ENCODE measurements at regions not wholly inside any gene's neighbourhood (a gene's known extent, or its start where the extent isn't known, plus 50 kb on each side); places are given as distances from the start of the nearest gene placed in this dataset.

DNA sequence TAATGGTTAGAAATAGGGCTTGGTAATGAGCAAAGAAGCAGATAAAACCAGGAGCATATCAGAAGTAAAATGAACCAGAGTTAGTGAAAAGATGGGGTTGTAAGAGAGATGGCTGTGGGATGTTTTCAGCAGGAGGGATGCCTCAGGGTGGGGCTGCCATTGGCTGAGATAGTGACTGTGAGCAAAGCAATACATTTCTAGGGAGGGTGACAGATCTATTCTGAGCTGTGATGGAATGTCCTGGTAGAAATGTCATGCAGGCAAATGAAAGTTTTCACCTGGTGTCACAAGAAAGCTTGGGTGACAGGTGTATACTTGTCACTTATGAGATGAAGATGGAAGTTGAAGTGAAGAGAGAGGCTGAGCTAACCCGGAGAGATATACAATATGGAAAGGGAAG is 435.9 kb downstream of the TNS3 start:
- TF ChIP-seq, protein P1, sequence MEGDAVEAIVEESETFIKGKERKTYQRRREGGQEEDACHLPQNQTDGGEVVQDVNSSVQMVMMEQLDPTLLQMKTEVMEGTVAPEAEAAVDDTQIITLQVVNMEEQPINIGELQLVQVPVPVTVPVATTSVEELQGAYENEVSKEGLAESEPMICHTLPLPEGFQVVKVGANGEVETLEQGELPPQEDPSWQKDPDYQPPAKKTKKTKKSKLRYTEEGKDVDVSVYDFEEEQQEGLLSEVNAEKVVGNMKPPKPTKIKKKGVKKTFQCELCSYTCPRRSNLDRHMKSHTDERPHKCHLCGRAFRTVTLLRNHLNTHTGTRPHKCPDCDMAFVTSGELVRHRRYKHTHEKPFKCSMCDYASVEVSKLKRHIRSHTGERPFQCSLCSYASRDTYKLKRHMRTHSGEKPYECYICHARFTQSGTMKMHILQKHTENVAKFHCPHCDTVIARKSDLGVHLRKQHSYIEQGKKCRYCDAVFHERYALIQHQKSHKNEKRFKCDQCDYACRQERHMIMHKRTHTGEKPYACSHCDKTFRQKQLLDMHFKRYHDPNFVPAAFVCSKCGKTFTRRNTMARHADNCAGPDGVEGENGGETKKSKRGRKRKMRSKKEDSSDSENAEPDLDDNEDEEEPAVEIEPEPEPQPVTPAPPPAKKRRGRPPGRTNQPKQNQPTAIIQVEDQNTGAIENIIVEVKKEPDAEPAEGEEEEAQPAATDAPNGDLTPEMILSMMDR (IDR thresholded peaks at IDR 0.05) = no peak
- no peak for TF ChIP-seq EZH2 (IDR thresholded peaks at IDR 0.05; ENCODE audit: borderline replicate concordance, insufficient read depth, low read depth, low read length, poor library complexity, severe bottlenecking)
